ENCODE measurements at regions not wholly inside any gene's neighbourhood (a gene's known extent, or its start where the extent isn't known, plus 50 kb on each side); places are given as distances from the start of the nearest gene placed in this dataset.

- Histone ChIP-seq H3K9me3 (no peaks in the 10 kb centered on the region), H3K27ac (no peak overlapping the region), H3K36me3 (no peaks in the 10 kb centered on the region), H3K4me1 (no peaks in the 10 kb centered on the region), H3K4me3 (no peak overlapping the region), H3K27me3 (no peaks in the 10 kb centered on the region)
- TF ChIP-seq EP300 (IDR thresholded peaks at IDR 0.05) (no peak), POLR2A (IDR thresholded peaks at IDR 0.05) (no peak), POLR2AphosphoS5 (IDR thresholded peaks at IDR 0.05) (no peak), CTCF (IDR thresholded peaks at IDR 0.05) (no peak)
- WGBS, 2 donors (ENCODE audit: low coverage in 1 of 2) = 17 to 19% methylated on average over 1 of the region's 1 CpG
- ATAC-seq = no peak
Observed at GRCh38 chr1:87941337-87941946, 612.8 kb downstream of the LMO4 start.

- Histone ChIP-seq H3K36me3 (no peaks in the 10 kb centered on the region), H3K27ac (no peak overlapping the region), H3K9me3 (no peaks in the 10 kb centered on the region), H3K4me1 (no peaks in the 10 kb centered on the region), H3K4me3 (no peak overlapping the region), H3K27me3 (no peaks in the 10 kb centered on the region)
- no peak for ATAC-seq
- 20 to 60% methylated on average over 1 of the region's 1 CpG for WGBS, 2 donors (ENCODE audit: low coverage in 1 of 2)
- TF ChIP-seq POLR2AphosphoS5 (IDR thresholded peaks at IDR 0.05) = peak; percentile 12
- no peak for TF ChIP-seq EP300 (IDR thresholded peaks at IDR 0.05)
Observed at GRCh38 chr1:87942165-87942564, 613.5 kb downstream of the LMO4 start.

- no peak for ATAC-seq
- TF ChIP-seq POLR2AphosphoS5 (IDR thresholded peaks at IDR 0.05) (no peak), EP300 (IDR thresholded peaks at IDR 0.05) (no peak), POLR2A (IDR thresholded peaks at IDR 0.05) (no peak), CTCF (IDR thresholded peaks at IDR 0.05) (no peak)
- WGBS, 2 donors (ENCODE audit: low coverage in 1 of 2) = 56 to 82% methylated on average over 3 of the region's 3 CpGs
- no peaks in the 10 kb centered on the region for H3K9me3 ChIP-seq
- peaks cover 3 to 37% (median 4%) of the 10 kb centered on the region in 3 donors for H3K4me1 ChIP-seq
- H3K27me3 ChIP-seq = no peaks in the 10 kb centered on the region
- no peaks in the 10 kb centered on the region for H3K36me3 ChIP-seq
- no peak overlapping the region for H3K27ac ChIP-seq
- H3K4me3 ChIP-seq = no peak overlapping the region
Observed at GRCh38 chr1:87949711-87950110, 621.0 kb downstream of the LMO4 start.

- Histone ChIP-seq H3K4me1 (peaks cover 3 to 37% (median 4%) of the 10 kb centered on the region in 3 donors), H3K9me3 (no peaks in the 10 kb centered on the region), H3K27ac (no peak overlapping the region), H3K4me3 (no peak overlapping the region), H3K27me3 (no peaks in the 10 kb centered on the region), H3K36me3 (no peaks in the 10 kb centered on the region)
- TF ChIP-seq POLR2A (IDR thresholded peaks at IDR 0.05) (no peak), POLR2AphosphoS5 (IDR thresholded peaks at IDR 0.05) (no peak), EP300 (IDR thresholded peaks at IDR 0.05) (no peak), CTCF (IDR thresholded peaks at IDR 0.05) (no peak)
- ATAC-seq = no peak
- WGBS, 2 donors (ENCODE audit: low coverage in 1 of 2) = 30% methylated on average over 3 of the region's 3 CpGs; no CpG with 5 or more reads in 1 of the 2 donors
Observed at GRCh38 chr1:87950369-87950768, 621.7 kb downstream of the LMO4 start.

- Histone ChIP-seq H3K4me3 (no peak overlapping the region), H3K36me3 (no peaks in the 10 kb centered on the region), H3K27ac (no peak overlapping the region), H3K27me3 (no peaks in the 10 kb centered on the region), H3K4me1 (peaks cover 3 to 37% (median 4%) of the 10 kb centered on the region in 3 donors), H3K9me3 (no peaks in the 10 kb centered on the region)
- 83 to 89% methylated on average over 1 to 2 of the region's 2 CpGs for WGBS, 2 donors (ENCODE audit: low coverage in 1 of 2)
- TF ChIP-seq EP300 (IDR thresholded peaks at IDR 0.05) (no peak), POLR2A (IDR thresholded peaks at IDR 0.05) (no peak), POLR2AphosphoS5 (IDR thresholded peaks at IDR 0.05) (no peak), CTCF (IDR thresholded peaks at IDR 0.05) (no peak)
- no peak for ATAC-seq
Observed at GRCh38 chr1:87951409-87951808, 622.7 kb downstream of the LMO4 start.
